Fibroblast of the aortic adventitia (primary cell): ENCODE measurements at regions not wholly inside any gene's neighbourhood (a gene's known extent, or its start where the extent isn't known, plus 50 kb on each side); places are given as distances from the start of the nearest gene placed in this dataset.

Experiments used
- DNase-seq: peaks from one replicate; pipeline ENCODE4 v3.0.0-alpha.2; 2010; ENCODE audit warnings: low read depth
- H3K4me3 ChIP-seq: 2 replicates; pipeline ENCODE4 v1.5.1; 2011; ENCODE audit warnings: low read depth, mild to moderate bottlenecking, control low read depth, low read length, moderate library complexity
- TF ChIP-seq, protein P1 (sequence below): IDR thresholded peaks from 2 replicates; pipeline ENCODE4 v1.5.1; 2011; ENCODE audit warnings: mild to moderate bottlenecking, low read length, control low read depth, inconsistent platforms; ENCODE audit not compliant: insufficient read depth

DNA sequence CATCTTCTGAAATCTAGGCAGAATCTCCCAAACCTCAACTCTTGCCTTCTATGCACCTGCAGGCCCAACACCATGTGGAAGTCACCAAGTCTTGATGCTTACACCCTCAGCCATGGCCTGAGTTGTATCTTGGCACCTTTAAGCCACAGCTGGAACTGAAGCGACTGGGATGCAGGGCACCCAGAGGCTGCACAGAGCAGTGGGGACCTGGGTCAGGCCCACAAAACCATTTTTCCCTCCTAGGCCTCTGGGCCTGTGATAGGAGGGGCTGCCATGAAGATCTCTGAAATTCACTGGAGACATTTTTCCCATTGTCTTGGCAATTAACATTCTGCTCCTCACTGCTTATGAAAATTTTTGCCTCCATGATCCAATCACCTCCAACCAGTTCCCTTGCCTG lies 1388.5 kb downstream of the ADGRL3 start:
- TF ChIP-seq, protein P1, sequence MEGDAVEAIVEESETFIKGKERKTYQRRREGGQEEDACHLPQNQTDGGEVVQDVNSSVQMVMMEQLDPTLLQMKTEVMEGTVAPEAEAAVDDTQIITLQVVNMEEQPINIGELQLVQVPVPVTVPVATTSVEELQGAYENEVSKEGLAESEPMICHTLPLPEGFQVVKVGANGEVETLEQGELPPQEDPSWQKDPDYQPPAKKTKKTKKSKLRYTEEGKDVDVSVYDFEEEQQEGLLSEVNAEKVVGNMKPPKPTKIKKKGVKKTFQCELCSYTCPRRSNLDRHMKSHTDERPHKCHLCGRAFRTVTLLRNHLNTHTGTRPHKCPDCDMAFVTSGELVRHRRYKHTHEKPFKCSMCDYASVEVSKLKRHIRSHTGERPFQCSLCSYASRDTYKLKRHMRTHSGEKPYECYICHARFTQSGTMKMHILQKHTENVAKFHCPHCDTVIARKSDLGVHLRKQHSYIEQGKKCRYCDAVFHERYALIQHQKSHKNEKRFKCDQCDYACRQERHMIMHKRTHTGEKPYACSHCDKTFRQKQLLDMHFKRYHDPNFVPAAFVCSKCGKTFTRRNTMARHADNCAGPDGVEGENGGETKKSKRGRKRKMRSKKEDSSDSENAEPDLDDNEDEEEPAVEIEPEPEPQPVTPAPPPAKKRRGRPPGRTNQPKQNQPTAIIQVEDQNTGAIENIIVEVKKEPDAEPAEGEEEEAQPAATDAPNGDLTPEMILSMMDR: no peak
- H3K4me3 ChIP-seq: no peak overlapping the region
- DNase-seq: no peak

DNA sequence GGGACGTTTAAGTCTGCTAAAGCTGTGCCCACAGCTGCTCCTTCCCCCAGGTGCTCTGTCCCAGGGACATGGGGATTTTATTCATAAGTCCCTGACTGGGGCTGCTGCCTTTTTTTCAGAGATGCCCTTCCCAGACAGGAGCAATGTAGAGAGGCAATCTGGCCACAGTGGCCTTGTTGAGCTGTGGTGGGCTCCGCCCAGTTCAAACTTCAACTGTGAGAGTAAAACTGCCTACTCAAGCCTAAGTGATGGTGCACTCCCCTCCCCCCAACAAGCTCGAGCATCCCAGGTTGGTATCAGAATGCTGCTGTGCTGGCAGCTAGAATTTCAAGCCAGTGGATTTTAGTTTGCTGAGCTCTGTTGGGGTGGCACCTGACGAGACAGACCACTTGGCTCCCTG lies 1371.4 kb downstream of the ADGRL3 start:
- TF ChIP-seq, protein P1: no peak
- no peak for DNase-seq
- no peak overlapping the region for H3K4me3 ChIP-seq

DNA sequence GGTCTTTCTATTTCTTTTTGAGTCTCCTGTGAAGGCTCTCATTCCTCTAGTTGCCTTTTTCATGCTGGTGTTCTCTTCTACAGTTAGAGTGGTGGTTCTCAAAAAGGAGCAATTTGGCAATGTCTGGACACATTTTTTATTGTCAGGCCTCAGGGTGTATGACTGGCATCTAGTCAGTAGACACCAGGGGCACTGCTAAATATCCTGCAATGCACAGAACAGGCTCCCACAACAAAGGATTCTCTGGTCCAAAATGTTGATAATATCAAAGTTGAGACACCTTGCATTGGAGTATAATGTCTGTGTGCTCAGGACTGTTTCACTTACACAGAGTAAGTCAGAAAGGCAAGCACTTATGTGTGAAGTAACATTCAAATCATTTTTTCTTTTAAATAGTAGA lies 1360.7 kb downstream of the ADGRL3 start:
- TF ChIP-seq, protein P1: no peak
- no peak overlapping the region for H3K4me3 ChIP-seq
- DNase-seq: no peak

DNA sequence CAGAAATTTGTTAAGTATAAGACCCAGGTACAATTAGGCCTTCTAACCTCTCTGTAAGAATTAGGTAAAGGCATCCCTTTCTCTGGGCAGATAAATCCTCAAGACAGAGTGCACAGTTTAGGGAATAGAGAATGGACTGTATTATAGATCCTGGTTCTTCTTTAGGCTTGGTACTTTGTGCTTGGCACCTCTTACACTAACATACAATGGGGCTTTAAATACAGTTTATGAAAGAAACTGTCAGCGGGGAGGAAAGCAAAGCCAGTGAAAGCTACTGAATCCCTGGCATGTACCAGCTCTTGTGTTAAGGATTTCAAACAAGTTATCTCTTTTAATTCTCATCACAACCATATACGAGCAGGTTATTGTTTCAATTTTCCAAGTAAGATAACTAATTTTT lies 1350.0 kb downstream of the ADGRL3 start:
- TF ChIP-seq, protein P1: no peak
- H3K4me3 ChIP-seq: no peak overlapping the region
- no peak for DNase-seq

DNA sequence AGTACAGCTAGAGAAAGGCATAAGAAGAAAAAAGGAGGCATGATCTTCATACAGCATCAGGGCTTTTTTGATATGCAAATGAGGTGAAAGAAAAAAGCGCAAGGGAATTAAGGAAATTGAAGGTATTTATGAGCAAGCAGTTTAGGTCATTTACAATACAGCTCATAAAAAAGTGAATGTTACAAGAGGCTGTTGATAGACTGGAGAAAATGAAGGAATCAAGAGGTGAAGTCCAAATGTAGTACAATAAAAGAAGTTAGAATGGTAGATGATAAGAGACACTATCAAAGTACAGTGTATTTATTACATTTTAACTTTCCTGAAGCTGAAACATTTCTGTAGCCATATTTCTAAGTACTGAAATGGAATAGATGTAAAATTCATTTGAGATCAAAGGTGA lies 1349.5 kb downstream of the ADGRL3 start:
- DNase-seq: no peak
- TF ChIP-seq, protein P1: no peak
- H3K4me3 ChIP-seq: no peak overlapping the region

DNA sequence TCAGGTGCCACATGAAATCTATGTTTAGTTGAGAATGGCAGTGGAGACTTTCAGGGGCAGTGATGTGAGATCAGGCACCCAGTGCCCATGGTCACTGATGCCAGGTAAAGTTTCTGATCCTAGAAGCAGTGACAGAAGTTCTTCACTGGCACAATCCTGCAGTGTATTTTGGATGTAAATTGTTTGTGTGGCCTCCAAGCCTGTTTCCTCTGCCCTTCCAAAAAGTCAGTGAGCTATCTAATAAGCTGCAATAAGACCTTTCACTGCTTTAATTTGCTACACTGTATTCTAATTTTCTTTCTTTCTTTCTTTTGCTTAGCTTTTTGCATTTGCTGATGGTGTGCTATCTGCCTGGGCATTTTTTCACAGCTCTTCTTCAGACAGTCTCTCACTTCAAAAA lies 1348.6 kb downstream of the ADGRL3 start:
- no peak overlapping the region for H3K4me3 ChIP-seq

DNA sequence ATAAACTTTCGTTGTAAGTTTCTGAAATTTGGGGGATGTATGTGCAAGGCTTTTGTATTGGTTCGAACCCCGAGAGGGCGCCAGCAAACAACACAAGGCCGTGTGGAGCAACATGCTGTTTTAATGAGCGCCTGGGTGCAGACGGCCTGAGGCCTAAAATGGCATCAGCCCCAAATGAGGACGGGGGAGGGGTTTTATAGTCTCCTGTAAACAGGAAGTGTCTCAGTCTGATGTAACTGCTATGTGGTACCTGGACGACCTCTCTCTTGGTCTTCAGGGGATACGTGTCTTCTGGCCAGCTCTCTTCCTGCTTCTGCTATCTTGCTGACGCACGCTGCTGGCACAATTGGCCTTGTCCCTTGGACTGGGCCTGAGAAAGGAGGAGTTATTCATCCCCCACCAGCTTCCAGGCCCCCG lies 1348.0 kb downstream of the ADGRL3 start:
- TF ChIP-seq, protein P1: no peak
- peak; percentile 56 for DNase-seq

More for the DNA sequence above, 1348.6 kb downstream of the ADGRL3 start:
- TF ChIP-seq, protein P1: no peak
- no peak for DNase-seq

More for the DNA sequence above, 1348.0 kb downstream of the ADGRL3 start:
- no peak overlapping the region for H3K4me3 ChIP-seq
